Memory B cell (primary cell): ENCODE measurements at regions not wholly inside any gene's neighbourhood (a gene's known extent, or its start where the extent isn't known, plus 50 kb on each side); places are given as distances from the start of the nearest gene placed in this dataset.

Experiments
- ATAC-seq: fragments of 150-1000 bp; cut with Tn5 transposase; 2 replicates; pipeline ENCODE4 v1.10.0; 2021; ENCODE audit warnings: low read depth, mild to moderate bottlenecking, moderate library complexity
- DNase-seq, 2 donors: peaks; one replicate each; pipeline ENCODE4 v3.0.0; 2022; ENCODE audit warnings: low spot score in 2 of 2
- H3K27ac Mint-ChIP-seq: one replicate; pipeline ENCODE4 v1.8.0; 2022; ENCODE audit warnings: mild to moderate bottlenecking, moderate library complexity, mixed read lengths
- H3K27me3 Mint-ChIP-seq: one replicate; pipeline ENCODE4 v1.8.0; 2022; ENCODE audit warnings: mixed read lengths
- H3K36me3 Mint-ChIP-seq: one replicate; pipeline ENCODE4 v1.8.0; 2022; ENCODE audit warnings: mild to moderate bottlenecking, mixed read lengths
- H3K4me1 Mint-ChIP-seq: one replicate; pipeline ENCODE4 v1.8.0; 2022; ENCODE audit warnings: mixed read lengths
- H3K4me3 Mint-ChIP-seq: one replicate; pipeline ENCODE4 v1.8.0; 2022; ENCODE audit warnings: mild to moderate bottlenecking, moderate library complexity, mixed read lengths
- H3K9me3 Mint-ChIP-seq: one replicate; pipeline ENCODE4 v1.8.0; 2022; ENCODE audit warnings: mixed read lengths

GRCh38 chr12:102781117-102781516, 135.9 kb downstream of the PAH start:
- Mint-ChIP-seq H3K4me1 (no peaks in the 10 kb centered on the region), H3K27me3 (peaks cover 2% of the 10 kb centered on the region), H3K36me3 (no peaks in the 10 kb centered on the region), H3K4me3 (no peak overlapping the region), H3K9me3 (no peaks in the 10 kb centered on the region), H3K27ac (no peak overlapping the region)
- no peak for DNase-seq
- ATAC-seq, result peak; percentile 56

GRCh38 chr12:102776041-102776440, 141.0 kb downstream of the PAH start:
- Mint-ChIP-seq H3K36me3 (no peaks in the 10 kb centered on the region), H3K4me1 (no peaks in the 10 kb centered on the region), H3K4me3 (no peak overlapping the region), H3K27me3 (no peaks in the 10 kb centered on the region), H3K9me3 (no peaks in the 10 kb centered on the region), H3K27ac (no peak overlapping the region)
- ATAC-seq, result no peak
- no peak for DNase-seq

GRCh38 chr12:102769323-102769916, 147.6 kb downstream of the PAH start:
- H3K27ac Mint-ChIP-seq, result no peak overlapping the region
- ATAC-seq, result peak; percentile 84
- H3K36me3 Mint-ChIP-seq, result no peaks in the 10 kb centered on the region
- no peaks in the 10 kb centered on the region for H3K9me3 Mint-ChIP-seq
- peak; percentile 52 to 58 for DNase-seq
- H3K4me1 Mint-ChIP-seq, result peaks cover 5% of the 10 kb centered on the region
- no peak overlapping the region for H3K4me3 Mint-ChIP-seq
- peaks cover 4% of the 10 kb centered on the region for H3K27me3 Mint-ChIP-seq

GRCh38 chr12:102766961-102767360, 150.1 kb downstream of the PAH start:
- H3K36me3 Mint-ChIP-seq, result no peaks in the 10 kb centered on the region
- ATAC-seq, result no peak
- no peaks in the 10 kb centered on the region for H3K9me3 Mint-ChIP-seq
- peaks cover 7% of the 10 kb centered on the region for H3K27me3 Mint-ChIP-seq
- peaks cover 5% of the 10 kb centered on the region for H3K4me1 Mint-ChIP-seq
- no peak for DNase-seq
- no peak overlapping the region for H3K4me3 Mint-ChIP-seq
- no peak overlapping the region for H3K27ac Mint-ChIP-seq

GRCh38 chr12:102765736-102766135, 151.3 kb downstream of the PAH start:
- DNase-seq, result no peak
- no peaks in the 10 kb centered on the region for H3K9me3 Mint-ChIP-seq
- H3K27ac Mint-ChIP-seq, result no peak overlapping the region
- H3K4me1 Mint-ChIP-seq, result peaks cover 5% of the 10 kb centered on the region
- no peaks in the 10 kb centered on the region for H3K36me3 Mint-ChIP-seq
- no peak for ATAC-seq
- peaks cover 6% of the 10 kb centered on the region for H3K27me3 Mint-ChIP-seq
- H3K4me3 Mint-ChIP-seq, result no peak overlapping the region

GRCh38 chr12:102763471-102763870, 153.6 kb downstream of the PAH start:
- no peak for ATAC-seq
- H3K4me3 Mint-ChIP-seq, result no peak overlapping the region
- no peak overlapping the region for H3K27ac Mint-ChIP-seq

GRCh38 chr12:102763061-102763460, 154.0 kb downstream of the PAH start:
- Mint-ChIP-seq H3K27me3 (peaks cover 3% of the 10 kb centered on the region), H3K4me1 (no peaks in the 10 kb centered on the region), H3K4me3 (no peak overlapping the region), H3K9me3 (no peaks in the 10 kb centered on the region), H3K27ac (no peak overlapping the region), H3K36me3 (no peaks in the 10 kb centered on the region)
- ATAC-seq (no peak), DNase-seq (no peak)

More at GRCh38 chr12:102763471-102763870, 153.6 kb downstream of the PAH start:
- H3K27me3 Mint-ChIP-seq, result peaks cover 3% of the 10 kb centered on the region
- H3K9me3 Mint-ChIP-seq, result no peaks in the 10 kb centered on the region
- H3K36me3 Mint-ChIP-seq, result no peaks in the 10 kb centered on the region
- no peaks in the 10 kb centered on the region for H3K4me1 Mint-ChIP-seq
- no peak for DNase-seq

DNA sequence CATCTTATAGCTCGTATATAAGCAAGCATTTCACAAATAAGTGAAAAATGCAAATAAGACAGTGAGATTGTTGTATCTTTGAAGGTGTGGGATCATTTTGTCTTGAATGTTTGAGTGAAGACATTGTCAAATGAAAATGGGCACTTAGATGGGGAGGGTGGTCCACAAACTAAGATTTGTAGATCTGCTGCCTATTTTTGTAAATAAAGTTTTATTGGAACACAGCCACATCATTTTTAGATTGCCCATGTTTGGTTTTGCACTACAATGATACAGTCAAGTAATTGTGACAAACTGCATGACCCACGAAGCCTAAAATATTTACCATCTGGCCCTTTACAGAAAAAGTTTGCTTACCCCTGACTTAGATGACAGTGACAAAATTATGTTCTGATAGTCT, 156.7 kb downstream of the PAH start:
- H3K36me3 Mint-ChIP-seq, result no peaks in the 10 kb centered on the region
- DNase-seq, result no peak
- no peak overlapping the region for H3K27ac Mint-ChIP-seq
- H3K9me3 Mint-ChIP-seq, result no peaks in the 10 kb centered on the region
- no peaks in the 10 kb centered on the region for H3K4me1 Mint-ChIP-seq
- no peak overlapping the region for H3K4me3 Mint-ChIP-seq
- H3K27me3 Mint-ChIP-seq, result peaks cover 9% of the 10 kb centered on the region
- no peak for ATAC-seq

- peaks cover 11% of the 10 kb centered on the region for H3K27me3 Mint-ChIP-seq
- H3K27ac Mint-ChIP-seq, result no peak overlapping the region
Observed at GRCh38 chr12:102759466-102759865, 157.6 kb downstream of the PAH start.

GRCh38 chr12:102757882-102758226, 159.2 kb downstream of the PAH start:
- H3K27ac Mint-ChIP-seq, result no peak overlapping the region
- ATAC-seq, result no peak

More at GRCh38 chr12:102759466-102759865, 157.6 kb downstream of the PAH start:
- H3K9me3 Mint-ChIP-seq, result no peaks in the 10 kb centered on the region
- DNase-seq (no peak), ATAC-seq (no peak)
- no peaks in the 10 kb centered on the region for H3K4me1 Mint-ChIP-seq
- no peaks in the 10 kb centered on the region for H3K36me3 Mint-ChIP-seq
- H3K4me3 Mint-ChIP-seq, result no peak overlapping the region

DNA sequence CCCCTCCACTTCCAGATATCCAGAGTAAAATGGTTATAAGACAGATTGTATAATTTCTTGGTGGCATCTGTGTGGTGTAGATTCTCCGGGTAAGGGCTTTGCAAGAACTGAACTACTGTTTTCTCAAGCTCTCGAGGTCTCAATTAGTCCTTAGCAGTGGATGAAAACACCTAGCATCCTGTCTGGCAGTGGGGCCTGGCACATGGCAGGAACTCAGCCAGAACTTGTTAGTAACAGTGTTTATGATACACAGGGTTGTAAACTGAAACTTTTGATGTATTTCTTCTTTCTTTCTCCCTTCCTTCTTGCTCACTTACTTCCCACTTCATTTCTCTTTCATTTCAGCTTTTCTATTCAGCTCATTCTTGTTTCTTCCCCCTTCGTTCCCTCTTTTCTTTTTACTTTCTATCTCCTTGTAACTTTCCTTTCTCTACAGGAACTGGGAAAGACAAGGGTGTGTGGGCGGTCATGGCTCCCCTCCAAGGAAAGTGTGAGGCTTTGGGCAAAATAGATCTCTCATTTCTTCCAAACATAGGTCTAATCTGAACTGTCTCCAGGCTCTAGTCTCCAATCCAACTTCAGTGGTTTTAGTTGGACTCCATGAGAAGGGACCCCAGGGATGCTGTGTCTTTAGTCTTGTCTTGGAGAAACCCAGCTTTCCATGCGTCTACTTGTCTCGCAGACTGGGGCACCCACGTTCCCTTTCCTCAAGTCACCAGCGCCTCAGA, 159.7 kb downstream of the PAH start:
- Mint-ChIP-seq H3K36me3 (no peaks in the 10 kb centered on the region), H3K4me3 (no peak overlapping the region), H3K27ac (no peak overlapping the region), H3K4me1 (no peaks in the 10 kb centered on the region), H3K9me3 (no peaks in the 10 kb centered on the region), H3K27me3 (peaks cover 9% of the 10 kb centered on the region)
- DNase-seq, result no peak
- no peak for ATAC-seq

More at GRCh38 chr12:102757882-102758226, 159.2 kb downstream of the PAH start:
- Mint-ChIP-seq H3K4me3 (no peak overlapping the region), H3K4me1 (no peaks in the 10 kb centered on the region), H3K36me3 (no peaks in the 10 kb centered on the region), H3K27me3 (peaks cover 8% of the 10 kb centered on the region), H3K9me3 (no peaks in the 10 kb centered on the region)
- DNase-seq, result no peak

- DNase-seq (no peak), ATAC-seq (no peak)
- no peak overlapping the region for H3K4me3 Mint-ChIP-seq
- no peaks in the 10 kb centered on the region for H3K36me3 Mint-ChIP-seq
- no peaks in the 10 kb centered on the region for H3K4me1 Mint-ChIP-seq
- H3K27ac Mint-ChIP-seq, result no peak overlapping the region
- peaks cover 14% of the 10 kb centered on the region for H3K27me3 Mint-ChIP-seq
- H3K9me3 Mint-ChIP-seq, result no peaks in the 10 kb centered on the region
Observed at GRCh38 chr12:102756530-102756929, 160.5 kb downstream of the PAH start.

- H3K27me3 Mint-ChIP-seq, result peaks cover 14% of the 10 kb centered on the region
- H3K36me3 Mint-ChIP-seq, result no peaks in the 10 kb centered on the region
- no peak overlapping the region for H3K4me3 Mint-ChIP-seq
- H3K27ac Mint-ChIP-seq, result no peak overlapping the region
- no peaks in the 10 kb centered on the region for H3K4me1 Mint-ChIP-seq
- no peak for ATAC-seq
- DNase-seq, result no peak
- no peaks in the 10 kb centered on the region for H3K9me3 Mint-ChIP-seq
Observed at GRCh38 chr12:102755266-102755665, 161.8 kb downstream of the PAH start.

GRCh38 chr12:102753802-102754201, 163.2 kb downstream of the PAH start:
- H3K9me3 Mint-ChIP-seq, result no peaks in the 10 kb centered on the region
- H3K27me3 Mint-ChIP-seq, result peaks cover 14% of the 10 kb centered on the region
- DNase-seq, result no peak
- H3K4me3 Mint-ChIP-seq, result no peak overlapping the region
- no peak overlapping the region for H3K27ac Mint-ChIP-seq
- H3K4me1 Mint-ChIP-seq, result no peaks in the 10 kb centered on the region
- H3K36me3 Mint-ChIP-seq, result no peaks in the 10 kb centered on the region
- ATAC-seq, result no peak

DNA sequence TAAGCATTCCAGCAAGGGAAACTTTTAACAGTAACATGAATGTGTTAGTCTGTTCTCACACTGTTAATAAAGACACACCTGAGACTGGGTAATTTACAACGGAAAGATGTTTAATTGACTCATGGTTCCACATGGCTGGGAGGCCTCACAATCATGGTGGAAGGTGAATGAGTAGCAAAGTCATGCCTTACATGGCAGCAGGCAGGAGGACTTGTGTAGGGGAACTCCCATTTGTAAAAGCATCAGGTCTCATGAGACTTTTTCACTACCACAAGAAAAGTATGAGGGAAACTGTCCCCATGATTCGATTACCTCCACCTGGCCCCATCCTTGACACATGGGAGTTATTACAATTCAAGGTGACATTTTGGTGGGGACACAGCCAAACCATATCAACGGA, 168.3 kb downstream of the PAH start:
- ATAC-seq (no peak), DNase-seq (no peak)
- Mint-ChIP-seq H3K4me3 (no peak overlapping the region), H3K27me3 (peaks cover 9% of the 10 kb centered on the region), H3K36me3 (no peaks in the 10 kb centered on the region), H3K4me1 (no peaks in the 10 kb centered on the region), H3K9me3 (no peaks in the 10 kb centered on the region), H3K27ac (no peak overlapping the region)
